ENCODE measurements at regions not wholly inside any gene's neighbourhood (a gene's known extent, or its start where the extent isn't known, plus 50 kb on each side); places are given as distances from the start of the nearest gene placed in this dataset.

GRCh38 chr4:95761426-95761825 lies 78.5 kb upstream of the PDHA2 start:
- TF ChIP-seq ZNF462 (CRISPR knock-in tag; IDR thresholded peaks at IDR 0.05) (no peak), EZH2 (IDR thresholded peaks at IDR 0.05; ENCODE audit: low read depth, unreplicated experiment) (no peak), EZH2phosphoT487 (IDR thresholded peaks at IDR 0.05; ENCODE audit: unreplicated experiment) (no peak), POLR2AphosphoS5 (IDR thresholded peaks at IDR 0.05; ENCODE audit: low read depth) (no peak), CTCF (conservative IDR thresholded peaks at IDR 0.05; ENCODE audit: low read depth in 2 of 2) (no peak), ZNF331 (CRISPR knock-in tag; IDR thresholded peaks at IDR 0.05; ENCODE audit: low read depth) (no peak), CREB1 (CRISPR knock-in tag; IDR thresholded peaks at IDR 0.05; ENCODE audit: low read depth) (no peak), STAT1 (IDR thresholded peaks at IDR 0.05; ENCODE audit: unreplicated experiment) (no peak), ETS1 (IDR thresholded peaks at IDR 0.05) (no peak), REST (IDR thresholded peaks at IDR 0.05; ENCODE audit: unreplicated experiment) (no peak), NANOG (IDR thresholded peaks at IDR 0.05; ENCODE audit: borderline replicate concordance) (no peak)
- Histone ChIP-seq H3K27me3 (ENCODE audit: insufficient read depth) (no peaks in the 10 kb centered on the region), H3K27ac (ENCODE audit: low read depth) (no peak overlapping the region), H3K79me2 (replicated peaks; ENCODE audit: insufficient read depth) (no peaks in the 10 kb centered on the region), H3K36me3 (ENCODE audit: insufficient read depth) (no peaks in the 10 kb centered on the region), H3K4me3 (no peak overlapping the region), H3F3A (replicated peaks; ENCODE audit: low read depth) (no peaks in the 10 kb centered on the region), H3K9me2 (ENCODE audit: insufficient read depth) (no peaks in the 10 kb centered on the region), H3K4me1 (ENCODE audit: insufficient read depth) (peaks cover 32% of the 10 kb centered on the region), H3K4me2 (no peak overlapping the region), H2AFZ (no peak overlapping the region), H4K20me1 (replicated peaks; ENCODE audit: insufficient read depth) (no peaks in the 10 kb centered on the region)
- H3K9me3 Mint-ChIP-seq: no peaks in the 10 kb centered on the region; the same call in 2 of the 3 replicates
- 0 out of 3 replicates have a peak, but pooled peaks cover 4% of the 10 kb centered on the region for H3K36me3 Mint-ChIP-seq (ENCODE audit: low read depth)
- H3K27ac Mint-ChIP-seq: no peak overlapping the region
- H3K27me3 Mint-ChIP-seq (ENCODE audit: insufficient read depth, low read depth, poor library complexity): peaks cover 3% of the 10 kb centered on the region
- peaks cover 28% of the 10 kb centered on the region for H3K4me1 Mint-ChIP-seq
- no peak for DNase-seq (ENCODE audit: low spot score)
- ATAC-seq: no peak
- no peak overlapping the region for H3K4me3 Mint-ChIP-seq
